ENCODE measurements at regions not wholly inside any gene's neighbourhood (a gene's known extent, or its start where the extent isn't known, plus 50 kb on each side); places are given as distances from the start of the nearest gene placed in this dataset.

DNA sequence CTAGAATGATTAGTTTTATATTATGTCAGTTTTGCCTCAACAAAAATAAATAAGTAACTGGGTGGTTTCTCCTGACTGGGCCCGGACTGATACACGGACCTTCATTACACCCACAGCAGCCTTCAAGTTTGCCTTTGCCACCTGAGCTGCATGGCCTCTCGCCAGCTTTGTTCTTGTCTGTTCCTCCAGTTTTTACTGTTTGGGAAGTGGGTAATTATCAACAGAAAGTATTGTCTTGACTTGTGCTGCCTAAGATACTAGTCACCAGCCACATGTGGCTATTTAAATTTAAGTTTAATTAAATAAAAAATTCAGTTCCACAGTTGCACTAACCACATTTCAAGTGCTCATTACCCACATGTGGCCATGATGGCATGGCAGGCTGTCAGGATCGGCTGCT lies 74.7 kb upstream of the INTU start:
- TF ChIP-seq, protein P1, sequence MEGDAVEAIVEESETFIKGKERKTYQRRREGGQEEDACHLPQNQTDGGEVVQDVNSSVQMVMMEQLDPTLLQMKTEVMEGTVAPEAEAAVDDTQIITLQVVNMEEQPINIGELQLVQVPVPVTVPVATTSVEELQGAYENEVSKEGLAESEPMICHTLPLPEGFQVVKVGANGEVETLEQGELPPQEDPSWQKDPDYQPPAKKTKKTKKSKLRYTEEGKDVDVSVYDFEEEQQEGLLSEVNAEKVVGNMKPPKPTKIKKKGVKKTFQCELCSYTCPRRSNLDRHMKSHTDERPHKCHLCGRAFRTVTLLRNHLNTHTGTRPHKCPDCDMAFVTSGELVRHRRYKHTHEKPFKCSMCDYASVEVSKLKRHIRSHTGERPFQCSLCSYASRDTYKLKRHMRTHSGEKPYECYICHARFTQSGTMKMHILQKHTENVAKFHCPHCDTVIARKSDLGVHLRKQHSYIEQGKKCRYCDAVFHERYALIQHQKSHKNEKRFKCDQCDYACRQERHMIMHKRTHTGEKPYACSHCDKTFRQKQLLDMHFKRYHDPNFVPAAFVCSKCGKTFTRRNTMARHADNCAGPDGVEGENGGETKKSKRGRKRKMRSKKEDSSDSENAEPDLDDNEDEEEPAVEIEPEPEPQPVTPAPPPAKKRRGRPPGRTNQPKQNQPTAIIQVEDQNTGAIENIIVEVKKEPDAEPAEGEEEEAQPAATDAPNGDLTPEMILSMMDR (IDR thresholded peaks at IDR 0.05), result no peak
- TF ChIP-seq ZNF121 (CRISPR knock-in tag; IDR thresholded peaks at IDR 0.05) (no peak), FOXK1 (CRISPR knock-in tag; IDR thresholded peaks at IDR 0.05) (no peak), CBFB (CRISPR knock-in tag; IDR thresholded peaks at IDR 0.05; ENCODE audit: low read depth) (no peak)
- TF ChIP-seq, protein P2, sequence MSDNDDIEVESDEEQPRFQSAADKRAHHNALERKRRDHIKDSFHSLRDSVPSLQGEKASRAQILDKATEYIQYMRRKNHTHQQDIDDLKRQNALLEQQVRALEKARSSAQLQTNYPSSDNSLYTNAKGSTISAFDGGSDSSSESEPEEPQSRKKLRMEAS (CRISPR knock-in tag; IDR thresholded peaks at IDR 0.05), result no peak
